Stimulated activated CD4-positive, alpha-beta T cell treated with anti-CD3 and anti-CD28 coated beads, Interleukin-12 subunit alpha, Interleukin-12 subunit beta, amount 100 ng/mL, for 48 hours (primary cell): ENCODE measurements at regions not wholly inside any gene's neighbourhood (a gene's known extent, or its start where the extent isn't known, plus 50 kb on each side); places are given as distances from the start of the nearest gene placed in this dataset.
"Not testable (repeated sequence)": the region's sequence is repeated elsewhere in the genome, so short reads cannot be mapped to it uniquely, and the experiment has no call there.

Source experiments
- DNase-seq, 3 donors: peaks; one replicate each; pipeline ENCODE4 v3.0.0-alpha.2; 2020; ENCODE audit warnings: low read depth in 2 of 3, low spot score in 1 of 3

GRCh38 chr5:107011605-107012004 lies 659.1 kb downstream of the EFNA5 start:
- DNase-seq, result no peak

GRCh38 chr5:107010060-107010459 lies 660.7 kb downstream of the EFNA5 start:
- no peak for DNase-seq

GRCh38 chr5:107005653-107006052 lies 665.1 kb downstream of the EFNA5 start:
- no peak for DNase-seq

GRCh38 chr5:107005161-107005560 lies 665.6 kb downstream of the EFNA5 start:
- no peak for DNase-seq

GRCh38 chr5:107002115-107002514 lies 668.6 kb downstream of the EFNA5 start:
- DNase-seq, result no peak

GRCh38 chr5:106999506-106999905 lies 671.2 kb downstream of the EFNA5 start:
- DNase-seq, result not testable (repeated sequence)

GRCh38 chr5:106986006-106986405 lies 684.7 kb downstream of the EFNA5 start:
- DNase-seq, result no peak

- DNase-seq, result no peak
These were observed 685.6 kb downstream of the EFNA5 start for GRCh38 chr5:106985174-106985573.

- DNase-seq, result not testable (repeated sequence)
These were observed 691.6 kb downstream of the EFNA5 start for GRCh38 chr5:106979178-106979577.

GRCh38 chr5:106978582-106979165 lies 692.1 kb downstream of the EFNA5 start:
- not testable (repeated sequence) for DNase-seq

- no peak for DNase-seq
These were observed 694.4 kb downstream of the EFNA5 start for GRCh38 chr5:106976363-106976762.

- no peak for DNase-seq
These were observed 696.5 kb downstream of the EFNA5 start for GRCh38 chr5:106974272-106974671.

- DNase-seq, result no peak
These were observed 703.9 kb downstream of the EFNA5 start for GRCh38 chr5:106966686-106967315.

GRCh38 chr5:106964132-106964531 lies 706.6 kb downstream of the EFNA5 start:
- DNase-seq, result no peak

- DNase-seq, result no peak
These were observed 707.1 kb downstream of the EFNA5 start for GRCh38 chr5:106963630-106964029.

- no peak for DNase-seq
These were observed 708.1 kb downstream of the EFNA5 start for GRCh38 chr5:106962464-106963230.

GRCh38 chr5:106959387-106959786 lies 711.4 kb downstream of the EFNA5 start:
- no peak for DNase-seq

- DNase-seq, result no peak
These were observed 713.4 kb downstream of the EFNA5 start for GRCh38 chr5:106957336-106957735.

- DNase-seq, result no peak
These were observed 713.9 kb downstream of the EFNA5 start for GRCh38 chr5:106956886-106957285.

- no peak for DNase-seq
These were observed 714.5 kb downstream of the EFNA5 start for GRCh38 chr5:106956187-106956586.

- DNase-seq, result no peak
These were observed 729.8 kb downstream of the EFNA5 start for GRCh38 chr5:106940986-106941385.

GRCh38 chr5:106940301-106940846 lies 730.4 kb downstream of the EFNA5 start:
- no peak for DNase-seq
